A673 (cell line): ENCODE measurements at regions not wholly inside any gene's neighbourhood (a gene's known extent, or its start where the extent isn't known, plus 50 kb on each side); places are given as distances from the start of the nearest gene placed in this dataset.

Experiments
- EZH2 ChIP-seq: fragments of 200-600 bp; sonication (generic); IDR thresholded peaks from 2 replicates; pipeline ENCODE4 v1.6.1; 2017; ENCODE audit warnings: borderline replicate concordance, low read depth, mild to moderate bottlenecking, mixed read lengths, antibody characterized with exemption, low read length; ENCODE audit not compliant: poor library complexity, severe bottlenecking
- TF ChIP-seq, protein P1 (sequence below): fragments of 300-800, 200-600 bp; sonication (generic); conservative IDR thresholded peaks from 2 replicates; pipeline ENCODE4 v1.5.1; 2017; ENCODE audit warnings: low read depth, mild to moderate bottlenecking, antibody characterized with exemption, low read length, moderate library complexity, mixed read lengths

DNA sequence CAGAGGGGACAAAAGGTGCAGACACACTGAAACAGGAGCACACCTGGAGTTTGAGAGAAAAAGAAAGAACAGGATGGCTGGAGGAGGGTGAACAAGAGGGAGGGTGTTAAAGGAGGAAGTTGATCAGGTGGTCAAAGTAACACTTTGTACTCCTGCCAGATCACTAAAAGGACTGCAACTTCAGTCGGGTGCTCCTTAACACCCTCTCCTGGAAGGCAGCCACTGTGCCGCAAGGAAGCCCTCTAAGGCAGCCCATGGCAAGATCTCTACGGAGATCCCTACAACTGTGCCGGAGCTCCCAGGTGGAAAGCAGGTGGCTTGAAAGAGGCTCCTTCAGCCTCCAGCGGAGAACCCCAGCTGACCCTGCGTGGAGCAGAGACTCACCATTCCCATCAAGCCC lies 124.4 kb upstream of the MSX2 start:
- no peak for TF ChIP-seq EZH2
- TF ChIP-seq, protein P1, sequence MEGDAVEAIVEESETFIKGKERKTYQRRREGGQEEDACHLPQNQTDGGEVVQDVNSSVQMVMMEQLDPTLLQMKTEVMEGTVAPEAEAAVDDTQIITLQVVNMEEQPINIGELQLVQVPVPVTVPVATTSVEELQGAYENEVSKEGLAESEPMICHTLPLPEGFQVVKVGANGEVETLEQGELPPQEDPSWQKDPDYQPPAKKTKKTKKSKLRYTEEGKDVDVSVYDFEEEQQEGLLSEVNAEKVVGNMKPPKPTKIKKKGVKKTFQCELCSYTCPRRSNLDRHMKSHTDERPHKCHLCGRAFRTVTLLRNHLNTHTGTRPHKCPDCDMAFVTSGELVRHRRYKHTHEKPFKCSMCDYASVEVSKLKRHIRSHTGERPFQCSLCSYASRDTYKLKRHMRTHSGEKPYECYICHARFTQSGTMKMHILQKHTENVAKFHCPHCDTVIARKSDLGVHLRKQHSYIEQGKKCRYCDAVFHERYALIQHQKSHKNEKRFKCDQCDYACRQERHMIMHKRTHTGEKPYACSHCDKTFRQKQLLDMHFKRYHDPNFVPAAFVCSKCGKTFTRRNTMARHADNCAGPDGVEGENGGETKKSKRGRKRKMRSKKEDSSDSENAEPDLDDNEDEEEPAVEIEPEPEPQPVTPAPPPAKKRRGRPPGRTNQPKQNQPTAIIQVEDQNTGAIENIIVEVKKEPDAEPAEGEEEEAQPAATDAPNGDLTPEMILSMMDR: no peak
